ENCODE measurements at regions not wholly inside any gene's neighbourhood (a gene's known extent, or its start where the extent isn't known, plus 50 kb on each side); places are given as distances from the start of the nearest gene placed in this dataset.

GRCh38 chr4:17120761-17121160 is 222.3 kb upstream of the LDB2 start:
- Mint-ChIP-seq H3K36me3 (no peaks in the 10 kb centered on the region), H3K4me3 (no peak overlapping the region), H3K9me3 (peaks cover 0 to 4% (median 0%) of the 10 kb centered on the region in 7 donors), H3K27me3 (ENCODE audit: low read depth in 3 of 3) (peaks cover 0 to 1% (median 0%) of the 10 kb centered on the region in 3 donors), H3K27ac (no peak overlapping the region), H3K4me1 (no peaks in the 10 kb centered on the region)
- H3K27me3 ChIP-seq (ENCODE audit: control insufficient read depth in 2 of 2, insufficient read depth in 2 of 2, low read length in 2 of 2), result no peaks in the 10 kb centered on the region
- H2AFZ ChIP-seq (ENCODE audit: insufficient read depth, low read depth, low read length, poor library complexity, severe bottlenecking), result no peak overlapping the region
- no peaks in the 10 kb centered on the region for H3K9me3 ChIP-seq (replicated peaks in 1 of 2; ENCODE audit: control insufficient read depth in 1 of 2, insufficient read depth in 1 of 2, low read length in 2 of 2)
- no peaks in the 10 kb centered on the region for H3K36me3 ChIP-seq (replicated peaks in 1 of 2; ENCODE audit: control insufficient read depth in 1 of 2, insufficient read depth in 2 of 2, low read length in 2 of 2)
- no CpG with 5 or more reads among the region's 1 CpG for WGBS (ENCODE audit: insufficient coverage)
- no peak for DNase-seq
- H3K4me3 ChIP-seq (replicated peaks in 1 of 3; ENCODE audit: low read depth in 2 of 3, low read length in 3 of 3), result no peak overlapping the region
- no peak overlapping the region for H3K27ac ChIP-seq (ENCODE audit: low read depth in 1 of 2, low read length in 2 of 2)
- no peaks in the 10 kb centered on the region for H3K79me2 ChIP-seq (ENCODE audit: insufficient read depth, low read length)
- intact Hi-C loops (cut with micrococcal nuclease), result no loop called here
- no peak for TF ChIP-seq CTCF (IDR thresholded peaks at IDR 0.05)
- H3K9ac ChIP-seq (ENCODE audit: insufficient read depth, low read length, poor library complexity, severe bottlenecking), result no peak overlapping the region
- no peak overlapping the region for H3K4me2 ChIP-seq (replicated peaks; ENCODE audit: extremely low read depth, low read length, poor library complexity, severe bottlenecking)
- no peaks in the 10 kb centered on the region for H4K20me1 ChIP-seq (ENCODE audit: insufficient read depth, low read length)
- no peaks in the 10 kb centered on the region for H3K4me1 ChIP-seq (ENCODE audit: control insufficient read depth in 1 of 2, insufficient read depth in 2 of 2, low read length in 2 of 2)

DNA sequence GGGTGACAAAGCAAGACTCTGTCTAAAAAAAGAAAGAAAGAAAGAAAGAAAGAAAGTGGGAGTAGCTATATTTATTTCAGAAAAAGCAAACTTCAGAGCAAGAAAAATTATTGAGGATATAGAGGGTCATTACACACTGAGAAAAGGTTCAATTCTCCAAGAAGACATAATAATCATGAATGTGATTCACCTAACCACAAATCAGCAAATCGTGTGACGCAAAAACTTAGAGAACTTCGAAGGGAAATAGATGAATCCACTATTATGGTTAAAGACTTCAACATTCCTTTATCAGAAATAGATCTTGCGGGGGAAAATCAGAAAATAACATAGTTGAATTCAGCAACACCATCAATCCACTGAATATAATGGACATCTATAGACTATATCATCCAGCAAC is 219.3 kb upstream of the LDB2 start:
- intact Hi-C loops (cut with micrococcal nuclease), result no loop called here
- Mint-ChIP-seq H3K27ac (no peak overlapping the region), H3K9me3 (peaks cover 0 to 7% (median 1%) of the 10 kb centered on the region in 7 donors), H3K4me3 (no peak overlapping the region), H3K4me1 (no peaks in the 10 kb centered on the region), H3K36me3 (no peaks in the 10 kb centered on the region), H3K27me3 (ENCODE audit: low read depth in 3 of 3) (peaks cover 0 to 4% (median 1%) of the 10 kb centered on the region in 3 donors)
- H4K20me1 ChIP-seq (ENCODE audit: insufficient read depth, low read length), result no peaks in the 10 kb centered on the region
- DNase-seq, result no peak
- H2AFZ ChIP-seq (ENCODE audit: insufficient read depth, low read depth, low read length, poor library complexity, severe bottlenecking), result no peak overlapping the region
- no peaks in the 10 kb centered on the region for H3K36me3 ChIP-seq (replicated peaks in 1 of 2; ENCODE audit: control insufficient read depth in 1 of 2, insufficient read depth in 2 of 2, low read length in 2 of 2)
- H3K27ac ChIP-seq (ENCODE audit: low read depth in 1 of 2, low read length in 2 of 2), result no peak overlapping the region
- H3K27me3 ChIP-seq (ENCODE audit: control insufficient read depth in 2 of 2, insufficient read depth in 2 of 2, low read length in 2 of 2), result no peaks in the 10 kb centered on the region
- H3K4me2 ChIP-seq (replicated peaks; ENCODE audit: extremely low read depth, low read length, poor library complexity, severe bottlenecking), result no peak overlapping the region
- H3K4me3 ChIP-seq (replicated peaks in 1 of 3; ENCODE audit: low read depth in 2 of 3, low read length in 3 of 3), result no peak overlapping the region
- H3K9ac ChIP-seq (ENCODE audit: insufficient read depth, low read length, poor library complexity, severe bottlenecking), result no peak overlapping the region
- no peaks in the 10 kb centered on the region for H3K79me2 ChIP-seq (ENCODE audit: insufficient read depth, low read length)
- TF ChIP-seq CTCF (IDR thresholded peaks at IDR 0.05), result no peak
- 100% methylated on average over 1 of the region's 4 CpGs for WGBS (ENCODE audit: insufficient coverage)
- H3K9me3 ChIP-seq (replicated peaks in 1 of 2; ENCODE audit: control insufficient read depth in 1 of 2, insufficient read depth in 1 of 2, low read length in 2 of 2), result no peaks in the 10 kb centered on the region
- H3K4me1 ChIP-seq (ENCODE audit: control insufficient read depth in 1 of 2, insufficient read depth in 2 of 2, low read length in 2 of 2), result no peaks in the 10 kb centered on the region
